8988T (cell line): ENCODE measurements at regions not wholly inside any gene's neighbourhood (a gene's known extent, or its start where the extent isn't known, plus 50 kb on each side); places are given as distances from the start of the nearest gene placed in this dataset.

Experiments used
- DNase-seq: peaks from one replicate; pipeline ENCODE4 v3.0.0; 2011

DNA sequence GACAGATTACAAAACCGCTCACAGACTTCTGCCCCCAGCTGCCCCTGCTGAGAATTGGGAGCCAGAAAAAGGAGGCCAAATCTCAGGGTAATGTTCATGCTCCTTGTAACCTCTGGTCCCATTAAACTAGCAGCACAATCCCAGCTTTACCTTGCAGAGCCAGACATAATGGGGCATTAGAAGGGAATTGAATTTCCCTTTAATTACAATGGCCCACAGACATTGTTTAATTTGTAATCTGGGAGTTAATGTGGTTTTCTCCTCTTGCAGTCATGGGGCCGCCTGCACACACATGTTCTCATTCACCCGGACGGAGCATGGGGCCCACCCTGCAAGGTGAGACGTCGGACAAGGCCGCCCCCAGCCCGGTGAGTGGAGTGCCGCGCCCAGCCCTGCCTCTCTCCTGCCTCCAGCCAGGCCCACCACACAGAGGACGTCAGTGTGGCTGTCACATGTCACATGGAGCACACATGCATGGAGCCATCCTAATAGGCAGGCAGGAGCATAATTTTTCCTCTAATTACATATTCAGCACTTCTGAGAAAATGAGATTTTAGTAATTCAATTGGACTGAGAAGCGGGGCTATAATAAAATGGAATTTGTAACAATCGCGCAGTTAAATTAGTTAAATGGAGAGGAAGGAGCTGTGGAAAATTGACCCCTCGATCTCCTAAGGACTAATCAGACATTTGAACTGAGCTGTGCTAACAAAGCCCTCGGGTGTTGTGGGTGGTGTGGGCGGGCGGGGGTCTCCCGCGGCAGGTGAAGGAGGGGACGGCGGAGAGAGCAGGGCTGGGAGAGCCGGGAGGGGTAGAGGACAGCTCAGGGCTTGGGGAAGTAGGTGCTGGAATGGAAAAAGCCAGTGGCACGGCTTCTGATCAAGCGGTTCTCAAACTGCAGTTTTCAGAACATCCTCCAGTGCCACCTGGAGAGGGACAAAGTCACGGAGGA, 87.7 kb downstream of the ENGASE start:
- no peak for DNase-seq

DNA sequence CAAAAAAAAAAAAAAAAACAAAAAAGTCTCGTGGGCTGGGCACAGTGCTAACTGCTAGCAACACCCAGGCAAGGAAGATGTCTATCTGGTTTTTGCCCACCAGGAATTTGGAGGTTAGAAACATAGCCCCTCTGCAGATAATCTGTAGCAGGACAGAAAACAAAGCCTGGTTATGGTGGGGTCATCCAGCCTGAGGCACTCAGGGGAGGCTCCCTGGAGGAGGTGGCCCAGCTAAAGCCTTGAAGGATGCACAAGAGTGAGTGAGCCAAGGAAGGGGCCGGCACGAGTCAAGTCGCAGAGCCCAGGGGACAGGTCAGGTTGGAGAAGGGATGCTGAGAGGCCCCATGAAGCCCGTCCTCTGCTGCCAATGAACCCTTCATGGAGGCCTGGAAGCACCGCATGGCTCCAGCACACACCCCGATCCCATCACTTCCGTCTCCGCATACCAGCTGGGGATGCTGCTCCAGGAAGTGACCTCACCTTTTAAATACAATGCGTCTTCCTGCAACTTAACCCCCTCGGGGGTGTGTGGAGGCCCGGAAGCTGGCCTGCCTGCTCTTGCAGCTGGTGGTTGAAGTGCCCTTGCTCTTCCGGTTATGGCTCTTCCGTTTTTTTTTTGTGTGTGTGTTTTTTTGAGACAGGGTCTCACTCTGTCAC, 86.5 kb downstream of the ENGASE start:
- DNase-seq: no peak

DNA sequence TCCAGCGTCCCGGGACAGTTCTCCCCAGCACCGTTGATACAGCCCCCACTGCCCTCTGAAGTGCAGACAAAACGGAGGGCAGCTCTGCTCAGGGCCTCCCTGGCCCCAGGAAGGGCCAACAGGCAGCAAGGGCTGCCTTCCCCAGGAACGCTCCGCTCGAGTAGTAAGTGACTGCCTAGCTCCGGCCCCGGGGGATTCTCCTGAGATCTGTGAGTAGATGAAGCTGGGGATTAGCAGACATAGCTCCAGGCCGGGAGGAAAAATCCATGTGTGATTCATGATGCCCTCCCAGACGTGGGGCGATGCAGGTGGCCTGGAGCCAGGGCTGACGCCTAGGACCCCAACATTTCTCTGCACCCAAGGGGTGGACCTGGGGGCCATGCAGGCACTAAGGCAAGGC, 85.3 kb downstream of the ENGASE start:
- no peak for DNase-seq

DNA sequence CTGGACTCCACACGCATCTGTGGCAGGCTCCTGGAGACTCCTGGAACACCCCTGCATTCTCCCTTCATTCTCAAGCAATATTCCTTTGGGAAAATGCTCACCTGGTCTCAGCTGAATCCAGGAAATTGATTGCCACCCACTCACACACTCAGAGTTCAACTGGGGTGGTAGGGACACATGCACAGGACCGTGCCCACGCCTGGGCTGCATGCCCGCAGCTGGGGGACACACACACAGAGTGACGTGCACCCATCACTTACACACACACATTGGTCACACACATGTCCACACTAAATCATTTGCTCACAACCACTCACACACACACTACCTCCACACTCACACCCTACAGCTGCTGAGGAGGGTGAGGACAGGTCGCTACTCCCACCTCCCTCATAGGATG, 84.8 kb downstream of the ENGASE start:
- DNase-seq: no peak

DNA sequence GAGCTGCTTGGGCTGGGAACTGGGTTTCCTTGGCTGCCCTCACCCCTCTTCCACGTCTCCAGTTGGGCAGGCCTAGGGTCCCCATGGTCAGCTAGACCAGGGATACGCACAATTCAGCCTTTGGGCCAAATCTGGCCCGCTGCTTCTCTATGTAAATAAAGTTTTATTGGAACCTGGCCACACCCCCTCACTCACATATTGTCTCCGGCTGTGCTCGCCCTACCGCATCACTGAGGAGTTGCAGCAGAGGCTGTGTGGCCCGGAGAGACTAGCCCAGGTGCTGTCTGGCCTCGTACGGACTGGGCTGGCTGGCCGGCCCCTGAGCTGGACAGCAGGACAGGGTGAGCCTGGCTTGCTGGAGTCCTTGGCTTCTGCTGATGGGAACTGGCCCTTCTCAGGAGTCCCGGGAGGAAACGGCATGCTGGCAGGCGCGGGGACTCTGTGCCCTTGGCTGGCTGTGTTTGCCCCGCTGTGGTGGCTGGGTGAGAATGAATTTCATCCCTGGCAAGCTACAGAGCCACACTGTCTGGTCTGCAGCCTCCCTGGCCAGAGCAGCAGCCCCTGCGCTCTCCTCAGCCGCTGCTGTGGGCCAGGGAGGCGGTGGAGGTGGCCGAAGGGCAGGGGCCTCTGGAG, 82.0 kb downstream of the ENGASE start:
- no peak for DNase-seq

DNA sequence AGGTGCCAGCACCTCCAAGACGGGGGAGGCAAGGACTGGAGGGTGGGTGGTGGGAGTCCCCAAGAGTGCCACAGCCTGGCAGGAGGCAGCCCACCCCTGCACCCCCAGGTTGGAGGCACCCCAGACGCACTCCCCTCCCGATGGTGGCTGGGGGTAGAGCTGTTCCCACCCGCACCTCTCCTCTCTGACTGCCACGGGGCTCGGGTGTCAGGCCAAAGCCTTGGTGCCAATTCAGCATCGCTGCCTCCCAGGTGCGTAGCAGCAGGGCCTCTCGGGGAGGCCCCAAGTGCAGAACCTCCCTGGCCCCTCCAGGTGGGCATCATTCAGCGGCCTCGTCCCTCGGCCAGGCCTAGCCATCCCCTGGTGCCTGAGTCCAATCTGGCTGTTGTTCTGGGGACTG, 81.1 kb downstream of the ENGASE start:
- no peak for DNase-seq

DNA sequence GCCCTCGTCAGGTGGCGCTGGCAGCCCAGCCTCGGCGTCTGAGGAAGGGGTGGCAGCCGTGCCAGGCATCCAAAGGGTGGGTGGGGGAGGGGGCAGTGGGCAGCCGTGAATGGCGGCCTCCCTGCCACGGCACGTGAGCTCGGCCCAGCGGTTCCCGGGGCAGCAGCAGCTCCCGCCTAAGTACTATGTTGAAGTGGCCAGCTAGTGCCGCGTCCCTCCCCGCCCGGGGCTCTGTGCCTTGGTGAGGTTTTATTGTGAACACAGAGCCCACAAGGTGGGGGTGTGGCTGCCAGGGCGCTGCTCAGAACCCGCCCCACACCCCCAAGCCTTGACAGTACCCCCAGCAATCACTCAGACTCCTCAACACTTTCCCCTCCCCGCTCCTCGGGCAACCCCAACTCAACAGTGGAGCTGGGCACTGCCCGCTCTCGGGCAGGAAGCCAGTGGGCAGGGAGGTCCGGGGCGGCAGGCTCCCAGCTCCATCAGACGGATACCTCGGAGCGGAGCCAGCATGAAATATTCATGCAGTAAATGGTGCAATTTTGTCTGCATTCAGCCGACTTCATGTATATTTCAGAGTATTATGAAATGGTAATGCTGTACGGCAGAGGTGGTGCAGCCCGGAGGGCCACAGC, 80.4 kb downstream of the ENGASE start:
- DNase-seq: no peak

DNA sequence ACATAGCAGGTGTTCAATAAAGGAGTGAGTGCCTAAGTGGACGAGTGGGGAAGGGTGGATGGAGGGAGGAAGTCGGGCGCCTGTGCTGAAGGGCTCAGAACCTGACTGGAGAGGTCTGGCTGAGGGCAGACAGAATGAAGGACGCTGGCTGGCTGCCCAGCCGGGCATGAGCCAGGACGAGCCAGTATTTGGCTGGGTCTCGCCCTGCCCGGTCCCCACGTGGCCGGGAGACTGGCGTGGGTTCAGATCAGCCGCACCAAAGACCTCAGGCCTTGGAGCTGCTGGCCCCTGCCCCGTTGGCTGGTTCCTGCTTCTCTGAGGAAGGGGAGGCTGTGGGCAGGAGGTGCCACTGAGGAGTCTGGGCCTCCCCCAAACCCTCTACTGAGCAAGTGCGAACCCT, 79.8 kb downstream of the ENGASE start:
- DNase-seq: no peak

DNA sequence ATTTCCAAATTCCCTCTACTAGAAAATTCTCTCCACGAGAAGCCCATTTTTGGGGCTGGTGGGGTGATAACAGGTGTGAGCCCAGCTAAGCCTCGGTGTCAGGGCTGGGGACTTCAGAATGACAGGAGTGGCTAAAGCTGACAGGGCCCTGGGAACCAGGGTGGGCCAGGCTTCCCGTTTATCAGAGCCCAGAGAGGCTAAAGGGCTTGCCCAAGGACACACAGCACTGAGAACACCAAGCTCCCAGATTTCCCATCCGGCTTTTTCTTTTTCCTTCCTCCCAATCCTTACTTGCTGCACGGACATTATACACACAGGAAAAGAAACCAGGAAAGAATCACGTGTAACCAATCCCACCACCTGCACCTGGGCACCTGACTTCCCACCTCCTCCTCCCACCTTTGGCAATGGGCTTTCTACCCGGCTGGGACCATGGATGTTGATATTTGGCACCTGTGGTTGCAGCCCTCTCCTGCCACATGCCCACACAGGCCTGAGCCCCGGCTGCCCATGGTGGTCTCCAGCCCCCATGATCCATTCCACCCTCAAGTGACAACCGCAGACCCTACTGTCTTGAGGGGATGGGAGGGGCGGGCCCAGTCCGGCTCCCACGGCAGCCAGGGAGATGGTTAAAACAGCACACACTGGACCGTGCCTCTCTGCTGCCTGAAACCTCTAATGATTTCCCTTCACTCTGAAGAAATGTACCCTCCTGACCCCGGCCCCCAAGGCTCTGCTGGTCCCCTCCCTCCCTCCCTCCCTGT, 78.9 kb downstream of the ENGASE start:
- DNase-seq: no peak

DNA sequence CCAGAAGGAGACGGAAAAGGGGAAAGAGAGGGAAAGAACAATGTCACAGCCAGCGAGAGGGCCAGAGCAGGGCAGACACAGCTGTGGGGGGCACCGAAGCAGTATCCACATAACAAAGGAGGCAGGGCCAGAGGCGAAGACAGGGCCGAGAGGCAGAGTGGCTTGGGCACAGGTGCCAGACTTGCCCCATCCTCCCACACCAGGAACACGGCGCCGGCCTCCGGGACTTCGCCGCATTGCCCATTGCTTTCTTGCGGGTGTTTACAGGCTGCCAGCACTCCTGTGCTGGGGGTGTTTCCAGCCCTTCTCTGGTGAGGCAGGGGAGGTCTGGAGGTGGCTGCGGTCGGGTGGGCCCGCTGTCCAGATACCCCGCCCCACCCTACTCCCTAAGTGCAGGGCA, 78.0 kb downstream of the ENGASE start:
- no peak for DNase-seq

DNA sequence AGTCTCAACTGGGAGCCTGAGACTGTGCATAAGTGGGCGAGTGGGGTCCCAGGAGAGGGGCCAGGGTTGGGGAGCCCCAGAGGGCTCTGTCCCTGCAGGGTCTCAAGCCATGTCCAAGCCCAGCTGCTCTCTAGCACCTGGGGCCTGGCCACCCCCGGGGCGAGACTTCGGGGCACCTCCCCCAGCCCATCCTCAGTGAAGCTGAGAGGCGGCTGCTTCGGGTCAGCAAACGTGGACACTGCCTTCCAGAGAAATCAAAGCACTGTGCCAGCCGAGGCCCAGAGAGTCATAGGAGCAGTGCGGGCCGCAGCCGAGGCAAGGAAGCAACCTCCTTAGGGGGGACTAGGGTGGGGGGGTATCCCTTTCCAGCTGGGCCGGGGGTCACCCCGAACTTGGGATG, 77.5 kb downstream of the ENGASE start:
- no peak for DNase-seq

DNA sequence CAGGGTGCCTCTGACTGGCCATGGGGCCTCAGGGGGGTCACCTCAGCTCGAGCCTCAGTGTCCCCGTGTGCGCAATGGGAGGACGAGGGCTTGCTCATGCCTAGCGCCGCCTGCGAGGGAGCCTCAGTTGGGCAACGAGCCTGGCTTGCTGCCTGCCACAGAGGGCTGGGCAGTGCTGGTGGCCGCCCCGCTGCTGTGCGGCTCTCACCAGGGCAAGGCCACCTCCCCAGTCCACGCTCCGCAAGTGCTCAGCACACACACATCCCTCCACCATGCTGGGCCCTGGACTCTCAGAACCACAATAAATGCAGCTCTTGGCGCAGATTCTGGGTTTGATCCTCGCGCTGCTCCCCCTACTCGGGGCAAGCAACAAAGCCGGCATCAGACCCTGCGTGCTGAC, 76.2 kb downstream of the ENGASE start:
- DNase-seq: no peak

DNA sequence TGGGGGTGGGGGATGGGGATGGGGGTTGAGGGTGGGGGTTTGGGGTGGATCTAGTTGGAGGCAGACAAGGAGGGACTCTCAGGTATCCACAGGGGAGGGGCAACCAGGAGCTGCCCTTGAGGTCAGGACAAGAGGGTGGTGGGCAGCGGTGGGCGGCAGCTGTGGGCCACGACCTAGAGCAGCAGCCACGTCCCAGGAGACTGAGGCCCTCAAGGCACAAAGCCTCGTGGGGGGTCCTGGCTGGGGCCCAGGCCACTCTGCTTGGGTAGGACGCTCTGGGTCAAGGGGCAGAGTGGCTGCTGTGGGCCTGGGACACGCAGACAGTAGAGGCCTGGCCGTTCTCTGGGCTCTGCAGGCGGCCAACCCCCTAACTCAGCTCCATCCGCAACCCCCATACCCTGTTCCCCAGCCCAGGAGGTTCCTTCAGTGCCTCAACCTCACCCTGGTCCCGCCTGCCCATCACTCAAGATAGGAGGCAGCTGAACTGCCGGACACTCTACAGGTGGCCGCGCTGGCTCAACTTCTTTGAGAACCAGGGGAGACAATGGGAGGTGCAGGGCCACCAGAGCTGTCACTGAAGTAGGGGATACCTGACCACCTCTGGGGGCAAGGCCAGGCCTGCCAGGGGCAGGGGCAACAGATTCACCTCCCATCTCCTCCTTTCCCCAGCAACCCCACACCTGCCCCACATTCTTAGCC, 75.6 kb downstream of the ENGASE start:
- no peak for DNase-seq

DNA sequence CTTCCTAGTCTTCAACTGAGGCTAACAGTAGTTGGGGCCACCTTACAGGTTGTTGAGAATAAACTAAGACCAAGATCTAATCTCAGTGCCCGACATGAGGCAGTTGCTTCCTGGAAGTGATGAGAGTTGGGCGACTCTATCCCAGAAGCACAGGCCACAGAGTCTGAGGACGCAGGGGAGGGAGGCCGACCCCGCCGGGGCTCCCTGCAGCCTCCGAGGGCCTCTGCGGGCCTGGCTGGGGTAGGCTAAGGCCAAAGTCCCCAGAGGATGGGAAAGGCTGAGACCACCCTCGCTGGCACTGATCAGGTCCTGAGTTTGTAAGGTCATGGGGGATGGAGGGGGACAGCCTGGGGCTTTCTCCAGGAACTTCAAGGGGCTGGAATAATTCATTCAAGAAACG, 74.0 kb downstream of the ENGASE start:
- no peak for DNase-seq

DNA sequence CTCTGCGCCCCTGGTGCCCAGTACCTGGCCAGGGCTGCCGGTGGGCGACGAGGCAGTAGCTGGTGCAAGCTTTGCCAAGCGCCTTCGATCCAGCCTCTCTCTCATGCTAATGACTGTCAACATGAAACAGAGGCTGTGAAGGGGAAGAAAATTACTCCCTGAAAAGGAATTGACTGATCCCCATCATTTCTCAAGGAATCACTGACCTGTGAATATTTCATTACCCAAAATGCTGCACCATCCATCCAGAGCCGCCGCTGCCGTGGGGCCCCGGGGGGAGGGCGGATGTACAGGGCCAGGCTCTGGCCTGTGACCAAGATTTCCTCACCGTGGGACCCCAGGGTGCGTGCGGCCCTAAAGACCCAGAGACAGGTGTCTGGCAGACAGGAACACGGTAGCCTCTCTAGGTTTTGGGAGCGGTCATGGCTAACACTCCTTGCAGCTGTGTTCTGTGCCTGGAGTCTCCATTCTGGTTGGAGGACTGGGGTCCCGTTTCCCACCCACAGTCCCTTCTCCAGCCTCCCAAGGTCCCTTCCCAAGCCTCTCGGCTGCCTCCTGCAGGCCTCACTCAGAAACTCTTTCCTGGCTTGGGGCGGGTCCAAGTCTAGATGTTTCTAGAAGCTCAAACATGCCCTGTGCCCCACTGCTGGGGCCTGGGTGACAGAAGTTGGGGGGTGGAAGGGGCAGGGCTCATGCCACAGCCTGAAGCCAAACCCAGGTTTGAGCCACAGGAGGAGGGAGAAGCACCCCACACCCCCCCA, 73.3 kb downstream of the ENGASE start:
- no peak for DNase-seq

DNA sequence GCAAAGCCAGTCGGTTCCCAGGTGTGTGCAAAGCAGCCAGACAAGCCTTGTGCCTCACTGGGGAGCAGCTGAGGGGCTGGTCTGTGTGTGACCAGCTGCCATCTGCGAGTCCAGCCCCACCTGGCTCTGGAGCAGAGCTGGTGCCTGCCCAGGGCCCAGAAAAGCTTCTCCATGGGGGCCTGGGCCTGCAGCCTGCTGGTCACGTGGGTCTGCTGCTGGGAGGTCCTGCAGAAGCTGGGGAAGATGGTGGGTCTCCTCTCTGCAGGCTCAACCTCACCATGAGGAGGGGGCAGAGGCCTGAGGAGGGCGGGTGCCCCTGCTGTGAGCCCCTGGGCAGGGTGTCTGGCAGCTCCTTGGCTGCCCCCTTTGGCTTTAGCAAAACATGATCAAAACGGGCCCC, 71.9 kb downstream of the ENGASE start:
- no peak for DNase-seq

DNA sequence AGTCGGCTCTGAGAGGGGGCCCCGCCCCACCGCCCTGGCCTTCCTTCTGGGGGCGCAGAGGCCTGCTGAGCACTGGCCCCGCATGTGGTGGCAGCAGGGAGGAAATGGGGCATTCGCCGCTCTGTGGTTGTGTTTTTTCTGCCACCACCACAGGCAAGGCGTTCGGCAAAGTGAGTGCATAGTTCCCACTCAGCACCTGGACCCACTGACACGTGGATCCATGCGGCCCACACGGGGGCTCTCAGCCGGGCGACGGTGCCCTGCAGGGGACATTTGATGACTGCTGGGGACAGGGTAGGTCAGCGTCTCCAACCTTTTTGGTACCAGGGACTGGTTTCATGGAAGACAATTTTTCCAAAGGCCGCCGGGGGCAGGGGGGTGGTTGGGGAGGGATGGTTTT, 70.9 kb downstream of the ENGASE start:
- no peak for DNase-seq

DNA sequence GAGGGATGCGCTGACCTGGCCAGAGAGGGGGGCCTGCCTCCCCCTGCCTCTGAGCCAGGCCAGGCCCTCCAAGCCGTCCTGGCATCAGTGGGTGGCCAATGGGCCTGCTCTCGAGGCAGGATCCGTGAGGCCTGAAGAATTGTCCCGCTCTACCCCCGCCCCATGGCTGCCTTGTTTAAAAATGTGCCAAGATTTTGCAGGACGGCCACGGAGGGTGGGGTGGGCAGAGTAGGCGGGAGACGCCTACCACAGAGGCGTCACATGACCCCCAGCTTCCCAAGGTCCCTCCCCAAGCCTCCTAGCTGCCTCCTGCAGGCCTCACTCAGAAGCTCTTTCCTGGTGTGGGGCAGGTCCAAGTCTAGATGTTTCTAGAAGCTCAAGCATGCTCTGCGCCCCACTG, 69.5 kb downstream of the ENGASE start:
- DNase-seq: no peak

DNA sequence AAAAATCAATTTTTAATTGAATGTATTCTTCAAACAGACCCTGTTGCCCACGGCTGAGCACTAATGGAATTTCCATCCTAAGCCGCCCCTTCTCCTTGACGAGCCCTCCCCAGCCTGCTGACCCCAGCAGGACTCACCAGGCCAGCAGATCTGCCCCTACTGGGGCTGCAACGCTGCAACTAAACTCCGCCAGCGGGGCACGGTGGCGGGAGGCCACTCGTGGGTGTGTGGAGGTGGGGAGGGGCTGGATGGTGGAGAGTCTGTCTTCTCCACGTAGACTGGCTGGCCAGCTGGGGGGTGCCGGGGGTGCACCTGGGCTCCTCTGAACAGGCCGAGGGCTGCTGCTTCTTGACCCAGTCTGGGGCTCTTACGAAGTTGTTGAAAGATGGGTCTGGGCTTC, 67.8 kb downstream of the ENGASE start:
- DNase-seq: no peak

DNA sequence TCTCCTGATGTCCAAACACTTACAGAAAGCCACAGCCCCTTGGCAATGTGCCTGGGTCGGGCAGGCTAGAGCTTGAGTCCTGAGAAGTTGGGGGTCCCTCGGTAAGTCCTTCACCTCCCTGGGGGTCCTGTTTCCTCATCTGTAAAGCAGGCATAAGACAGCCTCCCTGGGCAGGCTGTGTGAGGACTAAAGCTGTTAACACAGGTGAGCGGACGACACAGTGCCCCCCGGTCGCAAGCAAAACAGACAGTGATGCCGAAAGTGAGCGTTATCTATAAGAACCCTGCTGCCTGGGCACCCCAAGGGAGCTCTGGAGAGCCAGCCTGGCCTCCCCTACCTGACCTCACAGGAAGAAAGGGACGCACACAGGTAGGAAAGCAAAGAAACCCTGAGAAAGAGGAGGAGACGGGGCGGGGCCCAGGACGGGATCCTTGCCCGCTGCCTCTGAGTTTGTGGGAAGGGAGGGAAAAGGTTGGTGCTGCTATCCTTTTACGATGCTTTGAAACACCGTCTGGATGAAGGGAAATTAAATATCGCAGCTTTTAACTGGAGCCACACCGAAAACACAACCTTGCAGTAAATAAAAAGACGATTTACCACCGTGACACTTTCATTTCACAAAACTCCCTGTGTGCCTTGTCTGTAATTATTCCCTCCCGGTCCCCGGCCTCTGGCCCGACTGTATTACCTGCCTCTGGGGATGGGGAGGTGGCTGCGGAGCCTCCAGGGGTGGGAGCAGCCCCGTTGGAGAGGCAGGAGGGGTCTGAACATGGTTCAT, 67.1 kb downstream of the ENGASE start:
- no peak for DNase-seq

DNA sequence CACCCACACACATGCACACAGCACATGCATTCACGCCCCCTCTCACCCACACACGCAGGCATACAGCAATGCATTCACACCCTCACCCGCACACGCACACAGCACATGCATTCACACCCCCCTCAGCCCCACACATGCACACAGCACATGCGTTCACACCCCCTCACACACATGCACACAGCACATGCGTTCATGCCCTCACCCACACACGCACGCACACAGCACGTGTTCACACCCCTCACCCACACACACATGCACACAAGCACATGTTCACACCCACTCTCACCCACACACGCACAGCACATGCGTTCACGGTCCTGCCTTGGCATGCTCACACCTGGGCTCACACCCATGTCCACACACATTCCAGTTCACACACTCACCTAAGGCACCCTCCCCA, 64.2 kb downstream of the ENGASE start:
- no peak for DNase-seq
